Endothelial cell of umbilical vein (primary cell): ENCODE measurements at regions not wholly inside any gene's neighbourhood (a gene's known extent, or its start where the extent isn't known, plus 50 kb on each side); places are given as distances from the start of the nearest gene placed in this dataset.

ENCODE experiments used
- BruUV-seq: library from RNA; stranded (reverse); fragments of 400-500 nt; replicated peaks from 2 replicates; lab custom pipeline; 2021; lab: Mats Ljungman, UMichigan
- CTCF ChIA-PET: fragments of 300-600, 350-600 bp; sonication (Branson Sonifier 250); formaldehyde crosslinking; loops from one replicate; lab custom pipeline; 2021; ENCODE audit warnings: antibody characterized with exemption, inconsistent platforms; lab: Charles Lee
- POLR2A ChIA-PET: fragments of 300-600, 350-600 bp; sonication (Branson Sonifier 250); formaldehyde crosslinking; loops from one replicate; lab custom pipeline; 2021; ENCODE audit warnings: antibody characterized with exemption, inconsistent platforms; lab: Charles Lee
- DNase-seq: peaks from one replicate; pipeline ENCODE4 v3.0.0-alpha.2; 2011; ENCODE audit warnings: low read depth, low spot score
- FAIRE-seq: peaks from 2 replicates; lab custom pipeline; 2011; peaks lifted over from hg19 to GRCh38; lab: Jason Lieb, UNC
- H2AFZ ChIP-seq: 2 replicates; pipeline ENCODE4 v1.6.0; 2012; ENCODE audit warnings: low read depth, low read length, control low read depth, inconsistent platforms
- H3K27ac ChIP-seq: 2 replicates; pipeline ENCODE4 v1.5.1; 2011; ENCODE audit warnings: low read depth, mild to moderate bottlenecking, control low read depth, low read length, moderate library complexity; ENCODE audit not compliant: insufficient read depth
- H3K27me3 ChIP-seq, 2 experiments: 2 replicates each; pipeline versions ENCODE4 v1.6.0 to v1.6.1; 2011; ENCODE audit warnings: low read length in 2 of 2, mixed read lengths in 1 of 2; ENCODE audit not compliant: control insufficient read depth in 2 of 2, insufficient read depth in 2 of 2
- H3K36me3 ChIP-seq, 2 experiments: 2 replicates in 1 of 2; 3 replicates in 1 of 2; pipeline ENCODE4 v1.5.1; 2011; ENCODE audit warnings: low read length in 2 of 2, mild to moderate bottlenecking in 1 of 2, moderate library complexity in 1 of 2; ENCODE audit not compliant: control insufficient read depth in 2 of 2, insufficient read depth in 2 of 2; ENCODE audit errors: extremely low read depth in 1 of 2
- H3K4me1 ChIP-seq: 3 replicates; pipeline ENCODE4 v1.5.1; 2011; ENCODE audit warnings: mild to moderate bottlenecking, low read length; ENCODE audit not compliant: control insufficient read depth, insufficient read depth; ENCODE audit errors: extremely low read depth
- H3K4me2 ChIP-seq: 2 replicates; pipeline ENCODE4 v1.6.1; 2011; ENCODE audit warnings: low read length, control low read depth, mixed read lengths; ENCODE audit not compliant: insufficient read depth
- H3K4me3 ChIP-seq, 3 experiments: fragments of 200-600 bp in 1 of 3; sonication (generic), shearing (Covaris generic) in 1 of 3; replicated peaks in 1 of 3; 2 replicates each; pipeline ENCODE4 v1.5.1; 2011 to 2016; ENCODE audit warnings: control low read depth in 3 of 3, low read length in 3 of 3, mild to moderate bottlenecking in 2 of 3, inconsistent platforms in 1 of 3, low read depth in 1 of 3, moderate library complexity in 1 of 3; ENCODE audit not compliant: insufficient read depth in 1 of 3
- H3K79me2 ChIP-seq: 2 replicates; pipeline ENCODE4 v1.6.0; 2012; ENCODE audit warnings: low read length, inconsistent platforms; ENCODE audit not compliant: control insufficient read depth, insufficient read depth
- H3K9ac ChIP-seq: replicated peaks from 2 replicates; pipeline ENCODE3; 2011; ENCODE audit warnings: low read length, control low read depth; ENCODE audit not compliant: insufficient read depth; ENCODE audit errors: extremely low read depth
- H3K9me1 ChIP-seq: replicated peaks from 3 replicates; pipeline ENCODE4 v1.6.0; 2011; ENCODE audit warnings: mild to moderate bottlenecking, low read length; ENCODE audit not compliant: control insufficient read depth, insufficient read depth; ENCODE audit errors: extremely low read depth
- H3K9me3 ChIP-seq: replicated peaks from 2 replicates; pipeline ENCODE4 v1.5.1; 2012; ENCODE audit warnings: low read length, inconsistent platforms; ENCODE audit not compliant: control insufficient read depth, insufficient read depth
- H4K20me1 ChIP-seq: replicated peaks from 2 replicates; pipeline ENCODE3; 2011; ENCODE audit warnings: mild to moderate bottlenecking, low read length; ENCODE audit not compliant: control insufficient read depth, insufficient read depth; ENCODE audit errors: extremely low read depth
- CTCF ChIP-seq, 2 donors: IDR thresholded peaks; 1 replicate in 1 of 2; 2 replicates in 1 of 2; pipeline ENCODE4 v1.5.1; 2011; ENCODE audit warnings: low read length in 2 of 2, mild to moderate bottlenecking in 2 of 2, moderate library complexity in 2 of 2, control low read depth in 1 of 2, inconsistent platforms in 1 of 2, low read depth in 1 of 2; ENCODE audit not compliant: insufficient read depth in 1 of 2; ENCODE audit errors: extremely low read depth in 1 of 2
- EZH2 ChIP-seq: IDR thresholded peaks from 2 replicates; pipeline ENCODE4 v1.6.1; 2012; ENCODE audit warnings: borderline replicate concordance, low read depth, mild to moderate bottlenecking, moderate library complexity, low read length, inconsistent platforms; ENCODE audit not compliant: severe bottlenecking
- FOS ChIP-seq: IDR thresholded peaks from 2 replicates; pipeline ENCODE4 v1.6.1; 2011; ENCODE audit warnings: mild to moderate bottlenecking, low read length, moderate library complexity, borderline replicate concordance; ENCODE audit not compliant: insufficient read depth
- GATA2 ChIP-seq: IDR thresholded peaks from 2 replicates; pipeline ENCODE4 v1.7.0; 2011; ENCODE audit warnings: low read depth, mild to moderate bottlenecking, moderate library complexity, mixed read lengths, low read length; ENCODE audit not compliant: insufficient read length, insufficient read depth
- JUN ChIP-seq: IDR thresholded peaks from 2 replicates; pipeline ENCODE4 v1.6.1; 2011; ENCODE audit warnings: borderline replicate concordance, low read depth; ENCODE audit not compliant: insufficient read length, insufficient read depth
- MYC ChIP-seq: IDR thresholded peaks from one replicate; pipeline ENCODE4 v1.6.1; 2011; ENCODE audit warnings: mild to moderate bottlenecking, low read depth, low read length
- POLR2A ChIP-seq: IDR thresholded peaks from 2 replicates; pipeline ENCODE4 v1.6.1; 2012; ENCODE audit warnings: low read depth, mild to moderate bottlenecking, control low read depth, low read length
- POLR2AphosphoS5 ChIP-seq: IDR thresholded peaks from 2 replicates; pipeline ENCODE4 v1.6.1; 2012; ENCODE audit warnings: low read depth, mild to moderate bottlenecking, control low read depth, low read length, moderate library complexity; ENCODE audit not compliant: insufficient read depth
- dilution Hi-C: fragments of 300-500 bp; cut with MboI; formaldehyde crosslinking; loops from one replicate; pipeline ENCODE4 v1.15.0; 2019; ENCODE audit warnings: low sequenced_read_pairs; ENCODE audit not compliant: extremely low pct_ligation_motif_present
- intact Hi-C: fragments of 100-400 bp; cut with micrococcal nuclease; formaldehyde crosslinking; loops from one replicate; pipeline ENCODE4 v1.10.0; 2022
- TF ChIP-seq, protein P1 (sequence below): IDR thresholded peaks from 2 replicates; pipeline ENCODE4 v1.6.1; 2011; ENCODE audit not compliant: insufficient read depth, insufficient read length

DNA sequence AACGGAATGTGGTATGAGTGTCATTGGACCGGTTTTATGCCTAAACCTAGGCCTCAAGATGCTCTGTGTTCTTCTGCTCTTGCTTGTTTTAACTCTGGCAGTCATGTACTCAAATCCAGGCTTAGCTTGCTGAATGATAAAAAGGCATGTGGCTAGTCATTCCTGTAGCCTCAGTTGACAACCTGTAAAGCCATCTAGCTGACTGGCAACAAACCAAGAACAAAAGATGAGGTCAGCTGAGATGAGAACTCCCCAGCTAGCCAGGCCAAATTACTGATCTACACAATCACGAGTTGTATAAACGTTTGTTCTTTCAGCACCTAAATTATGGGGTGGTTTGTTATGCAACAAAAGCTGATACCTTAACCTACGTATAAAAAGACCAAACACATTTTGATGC is 1406.0 kb upstream of the CDH8 start:
- FAIRE-seq = no peak
- H3K9me1 ChIP-seq = no peaks in the 10 kb centered on the region
- no peak for DNase-seq
- TF ChIP-seq, protein P1, sequence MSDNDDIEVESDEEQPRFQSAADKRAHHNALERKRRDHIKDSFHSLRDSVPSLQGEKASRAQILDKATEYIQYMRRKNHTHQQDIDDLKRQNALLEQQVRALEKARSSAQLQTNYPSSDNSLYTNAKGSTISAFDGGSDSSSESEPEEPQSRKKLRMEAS = no peak
- TF ChIP-seq CTCF (IDR thresholded peaks at IDR 0.05; ENCODE audit: extremely low read depth in 1 of 2, insufficient read depth in 1 of 2, low read depth in 1 of 2, low read length in 2 of 2) (no peak), POLR2A (no peak), POLR2AphosphoS5 (no peak), GATA2 (no peak), MYC (no peak), FOS (no peak), JUN (no peak), EZH2 (no peak)
- H3K36me3 ChIP-seq = no peaks in the 10 kb centered on the region
- BruUV-seq = no TSS peak
- ChIA-PET POLR2A (no interaction called here), CTCF (interaction anchor here (0.9 kb wide), 1 partner anchor 10 kb away, joined by 3 read pairs; no protein-coding TSS in a partner anchor)
- no peaks in the 10 kb centered on the region for H4K20me1 ChIP-seq
- H3K4me1 ChIP-seq = no peaks in the 10 kb centered on the region
- dilution Hi-C loops (no loop called here), intact Hi-C loops (no loop called here)
- no peak overlapping the region for H3K4me3 ChIP-seq
- H2AFZ ChIP-seq = no peak overlapping the region
- no peak overlapping the region for H3K4me2 ChIP-seq
- no peaks in the 10 kb centered on the region for H3K9me3 ChIP-seq
- H3K79me2 ChIP-seq = no peaks in the 10 kb centered on the region
- no peak overlapping the region for H3K9ac ChIP-seq
- H3K27me3 ChIP-seq = no peaks in the 10 kb centered on the region
- no peak overlapping the region for H3K27ac ChIP-seq
